GM21619 (cell line): ENCODE measurements at regions not wholly inside any gene's neighbourhood (a gene's known extent, or its start where the extent isn't known, plus 50 kb on each side); places are given as distances from the start of the nearest gene placed in this dataset.

Experiments used
- ATAC-seq: cut with Tn5 transposase; IDR thresholded peaks from one replicate; pipeline ENCODE4 v1.9.1; 2021; ENCODE audit not compliant: unreplicated experiment

GRCh38 chr1:59045636-59046035 is 251.3 kb upstream of the FGGY start:
- no peak for ATAC-seq

- ATAC-seq = peak; percentile 1
Measured at GRCh38 chr1:59046134-59046533, 250.8 kb upstream of the FGGY start.

DNA sequence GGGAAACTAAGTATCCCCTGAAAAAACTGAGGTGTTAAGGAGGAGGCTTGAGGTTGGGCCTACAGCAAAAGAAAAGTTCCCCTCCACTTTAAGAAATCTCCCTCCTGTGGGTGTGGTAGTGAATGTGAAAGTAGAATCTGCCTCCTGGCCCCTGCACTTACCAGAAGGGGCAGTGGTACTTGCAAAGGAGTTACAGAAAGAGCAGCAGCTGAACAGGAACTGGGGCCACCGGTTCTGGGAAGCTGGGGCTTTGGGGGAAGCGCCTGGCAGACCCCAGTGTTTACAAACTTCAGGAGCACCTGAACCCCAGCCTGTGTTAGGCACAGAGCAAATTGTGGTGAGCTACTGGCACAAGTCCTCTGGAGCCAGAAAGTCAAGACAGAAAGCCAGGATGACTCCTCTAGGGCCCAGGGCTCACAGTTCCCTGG is 250.2 kb upstream of the FGGY start:
- ATAC-seq = peak; percentile 93

DNA sequence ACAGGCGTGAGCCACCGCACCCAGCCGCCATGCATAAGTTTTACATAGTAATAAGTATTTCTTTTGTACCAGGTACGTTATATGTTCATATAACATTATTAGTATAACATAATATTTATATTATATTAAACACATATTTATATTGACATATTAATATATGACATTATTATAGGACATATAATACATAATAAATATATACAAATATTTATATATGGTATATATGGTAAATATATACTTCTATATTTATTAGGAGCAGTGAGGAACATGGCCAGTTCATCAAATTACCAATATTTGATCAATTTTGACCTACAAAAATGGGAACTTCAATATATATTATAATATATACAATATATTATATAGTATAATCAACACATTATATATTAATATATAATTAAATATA is 245.9 kb upstream of the FGGY start:
- no peak for ATAC-seq

- ATAC-seq = no peak
Measured at GRCh38 chr1:59052166-59052590, 244.7 kb upstream of the FGGY start.

DNA sequence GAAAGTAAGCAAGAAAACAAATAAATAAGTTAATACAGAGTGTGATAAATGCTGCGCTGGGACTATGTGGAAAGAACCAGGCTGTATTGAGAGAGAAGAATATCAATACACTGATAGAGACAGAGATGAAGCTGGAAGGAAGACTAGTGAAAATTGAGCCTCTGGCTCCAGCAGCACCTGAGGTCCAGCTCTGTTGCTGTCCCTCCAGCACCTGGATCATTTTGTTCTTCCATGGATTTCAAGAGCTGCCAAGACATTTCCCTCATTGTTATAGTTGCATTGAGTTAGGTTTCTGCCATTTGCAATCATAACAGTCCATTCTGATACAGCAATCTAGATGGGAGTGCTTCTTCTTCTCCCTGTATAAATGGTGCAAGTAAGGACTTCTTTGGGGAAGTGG is 242.7 kb upstream of the FGGY start:
- ATAC-seq = no peak

GRCh38 chr1:59055908-59056719 is 240.8 kb upstream of the FGGY start:
- no peak for ATAC-seq

GRCh38 chr1:59057211-59057694 is 239.6 kb upstream of the FGGY start:
- ATAC-seq = no peak

GRCh38 chr1:59057796-59058195 is 239.1 kb upstream of the FGGY start:
- ATAC-seq = no peak

DNA sequence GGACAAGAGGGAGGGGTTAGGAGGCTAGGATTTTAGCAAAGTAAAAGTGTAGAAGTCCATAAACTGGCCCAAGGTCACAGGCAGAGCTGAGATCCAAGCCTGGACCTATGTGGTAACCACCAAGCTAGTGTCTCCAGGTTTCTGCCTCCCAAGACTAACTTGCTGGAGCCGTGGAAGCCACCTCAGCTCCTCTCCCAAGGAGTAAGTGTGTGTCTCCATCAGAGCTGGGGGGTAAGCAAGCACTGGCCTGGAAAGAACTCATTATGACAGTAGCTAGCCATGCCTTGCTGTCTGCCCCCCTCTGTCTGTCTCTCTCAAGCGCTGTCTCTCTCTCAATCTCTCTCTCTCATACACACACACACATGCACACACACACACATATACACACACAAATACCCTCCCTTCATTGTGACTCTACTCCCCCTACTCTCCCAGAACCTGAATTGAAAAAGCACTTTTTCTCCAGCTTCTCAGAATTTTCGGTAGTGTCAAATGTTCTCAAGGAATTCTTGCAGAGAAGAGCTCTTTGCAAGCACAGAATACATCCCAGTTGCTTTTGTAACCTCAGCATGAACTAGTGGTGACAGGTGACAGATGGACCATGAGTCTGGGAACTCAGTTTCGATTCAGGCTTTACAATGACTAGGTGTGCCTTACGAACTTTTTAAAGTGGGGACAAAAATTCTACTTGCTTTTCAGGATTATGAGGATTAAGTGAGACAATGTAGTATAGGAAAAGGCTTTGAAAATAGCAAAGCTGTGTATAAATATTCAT is 238.0 kb upstream of the FGGY start:
- no peak for ATAC-seq

- ATAC-seq = no peak
Measured at GRCh38 chr1:59061876-59062275, 235.0 kb upstream of the FGGY start.

DNA sequence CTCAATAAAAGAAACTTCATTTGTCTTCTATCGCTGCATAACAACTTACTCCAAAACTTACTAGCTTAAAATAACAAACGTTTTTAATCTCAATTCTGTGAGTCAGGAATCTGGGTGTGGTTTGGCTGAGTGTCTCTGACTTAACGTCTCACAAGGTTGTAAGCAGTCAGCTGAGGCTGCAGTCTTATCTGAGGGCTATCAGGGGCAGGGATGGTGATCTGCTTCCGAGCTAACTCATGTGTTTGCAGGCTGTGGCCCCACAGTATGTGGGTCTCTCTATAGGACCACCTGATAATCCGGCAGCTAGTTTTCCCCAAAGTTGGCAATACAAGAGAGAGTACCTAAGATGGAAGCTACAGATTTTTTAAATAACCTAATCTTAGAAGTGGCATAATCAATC is 234.2 kb upstream of the FGGY start:
- ATAC-seq = no peak

DNA sequence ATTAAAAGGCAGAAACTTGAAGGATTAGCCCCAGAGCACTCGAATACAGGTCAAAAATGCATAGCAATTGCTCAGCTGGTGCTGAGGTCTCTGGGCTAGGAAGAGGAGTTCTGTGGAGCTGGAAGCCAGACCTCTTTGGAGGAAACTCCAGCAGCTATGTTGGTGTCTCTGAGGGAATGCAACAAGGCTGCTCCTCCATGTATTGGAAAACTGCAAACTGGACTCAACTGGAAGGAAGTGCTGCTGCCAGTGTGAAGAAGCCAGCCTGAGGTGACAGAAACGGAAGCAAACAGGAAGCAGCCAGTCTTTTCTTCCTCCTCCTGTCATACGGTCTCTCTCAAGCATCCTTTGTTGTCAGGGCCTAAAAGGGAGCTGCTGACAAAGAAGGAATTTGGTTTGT is 233.4 kb upstream of the FGGY start:
- ATAC-seq = no peak

DNA sequence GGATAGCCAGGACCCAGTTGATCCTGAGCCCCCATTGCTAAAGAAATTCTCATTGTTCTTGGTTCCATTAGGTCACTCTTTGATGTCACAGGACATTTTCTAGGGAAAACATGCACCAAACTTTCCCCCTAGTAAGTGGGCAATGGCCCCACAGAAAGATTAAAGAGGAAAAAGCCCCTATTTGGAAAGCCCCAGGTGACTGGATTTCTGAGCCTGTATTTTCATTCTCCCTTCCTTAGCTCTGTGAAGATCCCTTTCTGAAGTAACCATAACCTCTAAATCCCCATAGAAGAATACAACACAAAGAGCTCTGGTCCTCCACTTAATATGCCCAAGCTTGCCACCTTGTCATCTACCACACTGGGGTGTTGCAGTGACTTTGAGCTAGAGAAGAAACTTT is 232.3 kb upstream of the FGGY start:
- no peak for ATAC-seq

DNA sequence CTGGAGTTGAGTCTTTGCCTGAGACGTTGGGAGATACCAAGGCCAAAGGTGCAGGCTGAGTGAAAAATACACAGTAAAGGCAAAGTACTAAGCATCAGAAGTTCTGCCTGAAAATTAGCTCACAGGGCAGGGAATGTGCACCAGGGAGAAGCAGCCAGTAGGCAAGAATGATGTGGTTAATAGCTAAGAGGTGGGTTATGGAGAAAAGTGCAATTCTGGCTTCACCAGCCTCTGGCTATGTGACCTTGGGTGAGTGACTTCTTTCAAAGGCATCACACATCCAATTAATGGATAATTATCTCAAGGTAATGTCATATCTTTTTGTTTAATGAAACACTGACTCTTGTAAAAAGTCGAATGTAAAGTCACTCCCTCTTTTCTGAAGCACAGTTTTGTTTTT is 230.7 kb upstream of the FGGY start:
- ATAC-seq = no peak

- ATAC-seq = no peak
Measured at GRCh38 chr1:59070610-59071009, 226.3 kb upstream of the FGGY start.

DNA sequence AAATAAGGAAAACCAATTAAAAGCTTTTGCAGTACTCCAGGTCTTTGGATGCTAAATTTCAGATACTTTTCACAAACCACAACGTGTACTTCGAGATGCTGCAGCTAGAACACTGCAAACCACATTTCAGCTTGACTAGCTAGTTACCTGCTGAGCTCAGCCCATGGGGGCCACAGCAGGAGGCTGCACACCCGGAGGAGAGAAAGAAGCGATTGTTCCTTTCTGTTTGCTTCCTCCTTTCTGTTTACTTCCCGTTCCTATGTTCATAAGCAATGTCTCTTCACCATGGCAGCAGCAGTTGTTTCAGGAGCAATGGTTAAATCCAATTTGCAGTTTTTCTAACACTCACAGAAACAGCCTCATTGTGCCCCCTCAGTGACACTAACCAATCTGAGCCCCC is 225.6 kb upstream of the FGGY start:
- no peak for ATAC-seq

DNA sequence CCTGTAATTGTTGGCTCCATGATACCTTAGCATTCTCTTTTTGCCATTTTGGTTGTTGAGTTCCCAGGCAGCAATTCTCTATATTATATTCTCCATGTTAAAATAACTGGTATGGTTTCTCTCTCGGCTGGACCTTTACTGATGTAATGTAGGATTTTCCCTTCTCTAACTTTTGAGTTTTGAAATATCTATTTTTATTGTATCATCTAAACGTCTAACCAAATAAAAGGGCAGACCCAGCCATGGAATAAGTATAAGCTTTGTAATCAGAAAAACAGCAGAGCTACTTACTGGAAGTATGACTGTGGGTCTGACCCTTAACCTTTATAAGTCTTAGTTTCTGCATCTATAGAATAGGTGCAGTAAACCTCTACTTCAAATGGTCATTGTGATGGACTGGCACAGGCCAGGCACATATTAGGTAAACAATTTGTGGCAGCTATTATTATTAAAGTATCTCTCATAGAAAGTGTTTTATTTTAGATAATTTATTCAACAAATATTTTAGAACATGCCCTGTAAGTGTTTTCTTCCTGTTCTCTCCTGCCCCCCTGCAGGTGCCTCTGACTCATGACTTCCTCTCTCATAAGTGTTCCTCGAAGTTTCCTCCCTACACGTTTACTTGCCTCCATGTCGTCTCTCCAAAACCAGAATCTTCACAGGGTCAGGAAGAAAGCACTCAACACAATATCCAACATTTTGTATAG is 224.9 kb upstream of the FGGY start:
- ATAC-seq = no peak

DNA sequence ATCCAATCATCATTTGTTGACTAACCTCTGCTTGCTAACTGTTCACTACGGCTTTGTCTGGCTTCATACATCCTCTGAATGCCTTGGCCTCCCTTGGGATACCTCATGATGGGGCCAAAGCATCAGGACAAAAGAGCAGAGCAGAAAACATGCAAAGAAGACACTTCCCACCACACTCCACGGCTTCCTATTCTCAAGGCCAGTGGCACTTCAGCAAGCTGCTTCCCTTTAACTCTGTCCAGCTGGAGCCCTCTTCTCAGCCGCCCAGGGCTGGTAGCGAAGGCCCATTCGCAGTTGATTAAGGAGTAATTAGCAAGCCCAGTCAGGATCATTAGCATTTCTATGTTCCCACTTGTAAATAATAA is 224.3 kb upstream of the FGGY start:
- no peak for ATAC-seq

DNA sequence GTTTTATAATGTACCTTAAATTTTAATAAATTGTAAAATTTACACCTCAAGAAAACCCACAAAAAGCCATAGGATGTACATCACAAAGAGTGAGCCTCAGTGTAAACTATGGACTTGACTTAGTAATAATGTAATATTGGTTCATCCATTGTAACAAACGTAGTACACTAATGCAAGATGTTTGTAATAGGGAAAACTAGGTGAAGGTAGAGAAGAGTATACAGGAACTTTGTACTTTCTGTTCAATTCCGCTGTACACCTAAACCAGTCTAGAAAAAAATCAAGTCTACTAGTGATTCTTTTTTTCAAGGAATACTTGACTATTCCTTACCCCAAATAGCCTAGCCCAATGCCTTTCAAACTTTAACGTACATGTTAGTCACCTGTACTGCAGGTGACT is 222.3 kb upstream of the FGGY start:
- no peak for ATAC-seq

DNA sequence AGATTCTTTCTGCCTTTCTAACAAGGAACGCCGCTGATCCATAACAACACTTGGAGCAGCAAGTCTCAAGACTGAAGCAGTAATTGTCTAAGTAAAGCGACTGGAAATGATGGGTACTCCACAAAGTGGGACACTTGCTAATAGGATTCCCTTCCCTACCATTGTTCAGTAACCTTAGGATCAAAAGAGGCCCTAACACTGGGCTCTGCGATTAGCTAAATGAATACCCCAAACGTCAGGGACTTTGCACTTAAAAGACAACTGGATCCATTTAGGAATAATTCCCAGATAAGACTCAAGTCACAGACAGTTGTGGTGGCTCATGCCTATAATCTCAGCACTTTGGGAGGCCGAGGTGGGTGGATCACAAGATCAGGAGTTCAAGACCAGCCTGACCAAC is 221.9 kb upstream of the FGGY start:
- ATAC-seq = no peak

- no peak for ATAC-seq
Measured at GRCh38 chr1:59076612-59077011, 220.3 kb upstream of the FGGY start.
